Mammary epithelial cell (primary cell): ENCODE measurements at regions not wholly inside any gene's neighbourhood (a gene's known extent, or its start where the extent isn't known, plus 50 kb on each side); places are given as distances from the start of the nearest gene placed in this dataset.

Experiments used
- EZH2 ChIP-seq: IDR thresholded peaks from 2 replicates; pipeline ENCODE4 v1.6.1; 2012; ENCODE audit warnings: low read length, inconsistent platforms, borderline replicate concordance
- TF ChIP-seq, protein P1 (sequence below), 2 donors: IDR thresholded peaks in 1 of 2; conservative IDR thresholded peaks in 1 of 2; 2 replicates each; pipeline ENCODE4 v1.5.1; 2011 to 2012; ENCODE audit warnings: inconsistent platforms in 2 of 2, low read length in 2 of 2, mild to moderate bottlenecking in 2 of 2, control low read depth in 1 of 2, low read depth in 1 of 2; ENCODE audit not compliant: insufficient read depth in 1 of 2; ENCODE audit errors: extremely low read depth in 1 of 2

DNA sequence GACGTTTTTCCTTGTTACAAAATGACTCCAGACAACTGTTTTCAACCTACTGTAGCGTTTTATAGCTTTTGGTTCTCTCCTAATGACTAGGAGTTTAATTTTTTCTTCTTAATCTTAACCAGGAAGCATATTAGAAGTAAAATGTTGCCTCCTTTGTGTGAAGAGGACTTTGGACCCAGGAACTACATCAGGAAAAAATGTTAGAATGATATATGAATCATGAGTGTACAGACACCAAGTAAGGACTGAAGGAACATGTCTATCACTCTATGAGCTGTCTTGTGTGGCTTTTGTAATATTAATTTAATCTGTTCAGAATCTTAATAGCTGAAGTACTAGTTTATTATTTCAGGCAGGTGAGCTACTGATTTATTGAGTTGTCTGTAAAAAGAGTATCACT is 71.0 kb upstream of the MARCKS start:
- TF ChIP-seq, protein P1, sequence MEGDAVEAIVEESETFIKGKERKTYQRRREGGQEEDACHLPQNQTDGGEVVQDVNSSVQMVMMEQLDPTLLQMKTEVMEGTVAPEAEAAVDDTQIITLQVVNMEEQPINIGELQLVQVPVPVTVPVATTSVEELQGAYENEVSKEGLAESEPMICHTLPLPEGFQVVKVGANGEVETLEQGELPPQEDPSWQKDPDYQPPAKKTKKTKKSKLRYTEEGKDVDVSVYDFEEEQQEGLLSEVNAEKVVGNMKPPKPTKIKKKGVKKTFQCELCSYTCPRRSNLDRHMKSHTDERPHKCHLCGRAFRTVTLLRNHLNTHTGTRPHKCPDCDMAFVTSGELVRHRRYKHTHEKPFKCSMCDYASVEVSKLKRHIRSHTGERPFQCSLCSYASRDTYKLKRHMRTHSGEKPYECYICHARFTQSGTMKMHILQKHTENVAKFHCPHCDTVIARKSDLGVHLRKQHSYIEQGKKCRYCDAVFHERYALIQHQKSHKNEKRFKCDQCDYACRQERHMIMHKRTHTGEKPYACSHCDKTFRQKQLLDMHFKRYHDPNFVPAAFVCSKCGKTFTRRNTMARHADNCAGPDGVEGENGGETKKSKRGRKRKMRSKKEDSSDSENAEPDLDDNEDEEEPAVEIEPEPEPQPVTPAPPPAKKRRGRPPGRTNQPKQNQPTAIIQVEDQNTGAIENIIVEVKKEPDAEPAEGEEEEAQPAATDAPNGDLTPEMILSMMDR (conservative IDR thresholded peaks at IDR 0.05 in 1 of 2, IDR thresholded peaks at IDR 0.05 in 1 of 2; ENCODE audit: extremely low read depth in 1 of 2, insufficient read depth in 1 of 2, low read depth in 1 of 2, low read length in 2 of 2): no peak
- no peak for TF ChIP-seq EZH2
